NCI-H1436 (cell line): ENCODE measurements at regions not wholly inside any gene's neighbourhood (a gene's known extent, or its start where the extent isn't known, plus 50 kb on each side); places are given as distances from the start of the nearest gene placed in this dataset.

Experiments
- DNase-seq: peaks from one replicate; lab custom pipeline; 2025; lab: John Stamatoyannopoulos, UW

GRCh38 chr3:22893644-22894325 is 309.3 kb upstream of the UBE2E2 start:
- no peak for DNase-seq

- no peak for DNase-seq
Observed at GRCh38 chr3:22894865-22895264, 308.3 kb upstream of the UBE2E2 start.

GRCh38 chr3:22895671-22896070 is 307.5 kb upstream of the UBE2E2 start:
- no peak for DNase-seq

GRCh38 chr3:22898558-22898957 is 304.6 kb upstream of the UBE2E2 start:
- DNase-seq: no peak

- no peak for DNase-seq
Observed at GRCh38 chr3:22899441-22899840, 303.7 kb upstream of the UBE2E2 start.

GRCh38 chr3:22900296-22900695 is 302.8 kb upstream of the UBE2E2 start:
- DNase-seq: no peak

GRCh38 chr3:22901684-22902083 is 301.4 kb upstream of the UBE2E2 start:
- DNase-seq: no peak

- no peak for DNase-seq
Observed at GRCh38 chr3:22907161-22907780, 295.9 kb upstream of the UBE2E2 start.

- no peak for DNase-seq
Observed at GRCh38 chr3:22907796-22908195, 295.3 kb upstream of the UBE2E2 start.

- no peak for DNase-seq
Observed at GRCh38 chr3:22908989-22909507, 294.1 kb upstream of the UBE2E2 start.

GRCh38 chr3:22916933-22917332 is 286.2 kb upstream of the UBE2E2 start:
- DNase-seq: no peak

- no peak for DNase-seq
Observed at GRCh38 chr3:22920006-22920405, 283.1 kb upstream of the UBE2E2 start.

GRCh38 chr3:22922317-22922716 is 280.8 kb upstream of the UBE2E2 start:
- no peak for DNase-seq

GRCh38 chr3:22923711-22924110 is 279.4 kb upstream of the UBE2E2 start:
- DNase-seq: no peak

- no peak for DNase-seq
Observed at GRCh38 chr3:22928216-22929110, 274.7 kb upstream of the UBE2E2 start.

GRCh38 chr3:22933051-22933840 is 269.9 kb upstream of the UBE2E2 start:
- DNase-seq: no peak

- no peak for DNase-seq
Observed at GRCh38 chr3:22933841-22934116, 269.3 kb upstream of the UBE2E2 start.

- DNase-seq: no peak
Observed at GRCh38 chr3:22935040-22935439, 268.1 kb upstream of the UBE2E2 start.

- no peak for DNase-seq
Observed at GRCh38 chr3:22937536-22937935, 265.6 kb upstream of the UBE2E2 start.

GRCh38 chr3:22938739-22939138 is 264.4 kb upstream of the UBE2E2 start:
- no peak for DNase-seq

GRCh38 chr3:22939349-22939748 is 263.8 kb upstream of the UBE2E2 start:
- DNase-seq: no peak

GRCh38 chr3:22940285-22940684 is 262.8 kb upstream of the UBE2E2 start:
- DNase-seq: no peak
